GM13976 (cell line): ENCODE measurements at regions not wholly inside any gene's neighbourhood (a gene's known extent, or its start where the extent isn't known, plus 50 kb on each side); places are given as distances from the start of the nearest gene placed in this dataset.

Source experiments
- DNase-seq: peaks from one replicate; pipeline ENCODE4 v3.0.0; 2012; ENCODE audit warnings: low spot score
- in situ Hi-C: fragments of 300-500 bp; cut with MboI; formaldehyde crosslinking; loops from one replicate; pipeline ENCODE4 v1.12.0; 2022; ENCODE audit warnings: low sequenced_read_pairs, mixed read lengths, inconsistent platforms; ENCODE audit not compliant: unreplicated experiment
- TF ChIP-seq, protein P1 (sequence below): IDR thresholded peaks from 2 replicates; pipeline ENCODE4 v1.5.1; 2012; ENCODE audit warnings: borderline replicate concordance, mild to moderate bottlenecking; ENCODE audit not compliant: insufficient read depth; ENCODE audit errors: extremely low read depth, missing control alignments, control extremely low read depth

DNA sequence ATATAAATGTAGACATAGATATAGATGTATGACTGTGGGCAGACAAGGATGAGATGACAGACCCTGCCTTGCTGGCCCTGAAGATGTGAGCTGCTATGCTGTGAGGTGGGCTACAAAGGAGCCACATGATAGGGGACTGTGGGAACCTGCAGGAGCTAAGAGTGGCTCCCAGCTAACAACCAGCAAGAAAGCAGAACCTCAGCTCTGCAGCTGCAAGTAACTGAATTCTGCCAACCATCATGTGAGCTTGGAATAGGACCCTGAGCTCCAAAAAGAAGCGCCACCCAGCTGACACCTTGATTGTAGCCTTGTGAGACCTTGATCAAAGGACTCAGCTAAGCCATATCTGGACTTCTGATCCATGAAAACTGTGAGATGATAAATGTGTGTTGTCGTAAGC lies 123.3 kb upstream of the GRM7 start:
- in situ Hi-C loops, result no loop called here
- TF ChIP-seq, protein P1, sequence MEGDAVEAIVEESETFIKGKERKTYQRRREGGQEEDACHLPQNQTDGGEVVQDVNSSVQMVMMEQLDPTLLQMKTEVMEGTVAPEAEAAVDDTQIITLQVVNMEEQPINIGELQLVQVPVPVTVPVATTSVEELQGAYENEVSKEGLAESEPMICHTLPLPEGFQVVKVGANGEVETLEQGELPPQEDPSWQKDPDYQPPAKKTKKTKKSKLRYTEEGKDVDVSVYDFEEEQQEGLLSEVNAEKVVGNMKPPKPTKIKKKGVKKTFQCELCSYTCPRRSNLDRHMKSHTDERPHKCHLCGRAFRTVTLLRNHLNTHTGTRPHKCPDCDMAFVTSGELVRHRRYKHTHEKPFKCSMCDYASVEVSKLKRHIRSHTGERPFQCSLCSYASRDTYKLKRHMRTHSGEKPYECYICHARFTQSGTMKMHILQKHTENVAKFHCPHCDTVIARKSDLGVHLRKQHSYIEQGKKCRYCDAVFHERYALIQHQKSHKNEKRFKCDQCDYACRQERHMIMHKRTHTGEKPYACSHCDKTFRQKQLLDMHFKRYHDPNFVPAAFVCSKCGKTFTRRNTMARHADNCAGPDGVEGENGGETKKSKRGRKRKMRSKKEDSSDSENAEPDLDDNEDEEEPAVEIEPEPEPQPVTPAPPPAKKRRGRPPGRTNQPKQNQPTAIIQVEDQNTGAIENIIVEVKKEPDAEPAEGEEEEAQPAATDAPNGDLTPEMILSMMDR, result no peak
- DNase-seq, result no peak

DNA sequence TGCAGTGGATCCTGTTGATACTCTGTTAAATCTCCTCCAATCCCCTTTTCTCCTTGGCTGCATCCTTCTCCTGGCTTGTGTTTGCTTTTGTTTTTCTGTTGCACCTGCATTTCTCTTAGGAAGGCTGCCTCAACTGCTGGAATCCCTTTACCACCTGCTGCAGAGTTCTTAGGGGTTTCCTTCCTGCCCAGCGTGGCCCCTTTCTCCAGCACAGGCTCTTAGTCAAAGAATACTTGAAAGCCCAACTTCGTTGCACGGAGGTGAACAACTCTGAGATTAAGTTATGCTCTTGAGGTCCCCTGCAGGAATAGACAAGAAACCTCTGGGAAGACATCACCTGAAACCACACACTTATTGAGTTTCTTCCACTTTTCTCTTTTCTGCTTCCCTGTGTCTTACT lies 121.6 kb upstream of the GRM7 start:
- TF ChIP-seq, protein P1, result no peak
- in situ Hi-C loops, result no loop called here
- no peak for DNase-seq

DNA sequence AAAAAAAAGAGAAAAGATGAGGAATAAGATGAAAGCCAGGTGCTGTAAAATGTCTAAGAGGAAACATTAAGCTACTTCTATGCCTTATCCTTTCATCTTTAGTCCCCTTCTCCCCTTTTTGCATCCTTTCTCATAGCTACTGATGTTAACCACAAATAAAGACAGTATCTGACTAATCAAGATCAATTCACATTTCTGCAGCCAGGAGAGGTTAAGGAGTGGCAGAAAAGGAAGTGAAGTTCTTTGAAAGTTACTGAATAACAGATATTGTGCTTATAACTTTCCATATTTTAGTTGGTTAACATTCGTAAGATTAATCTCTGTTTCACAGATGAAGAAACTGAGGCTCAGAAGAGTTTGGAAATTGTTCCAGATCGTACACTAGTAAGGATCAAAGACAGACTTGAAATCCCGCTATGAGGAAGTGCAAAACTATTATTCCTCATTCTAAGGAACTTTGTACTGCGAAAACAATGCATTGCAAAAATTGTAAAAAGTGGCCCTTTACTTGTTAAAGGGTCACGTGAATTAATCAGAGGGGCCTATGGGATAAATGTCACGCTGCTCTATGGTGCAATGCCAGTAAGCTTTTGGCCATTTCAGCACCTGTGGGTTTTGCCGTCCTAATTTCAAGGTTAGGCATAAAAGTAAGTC lies 117.7 kb upstream of the GRM7 start:
- DNase-seq, result no peak
- TF ChIP-seq, protein P1, result no peak
- in situ Hi-C loops, result no loop called here

DNA sequence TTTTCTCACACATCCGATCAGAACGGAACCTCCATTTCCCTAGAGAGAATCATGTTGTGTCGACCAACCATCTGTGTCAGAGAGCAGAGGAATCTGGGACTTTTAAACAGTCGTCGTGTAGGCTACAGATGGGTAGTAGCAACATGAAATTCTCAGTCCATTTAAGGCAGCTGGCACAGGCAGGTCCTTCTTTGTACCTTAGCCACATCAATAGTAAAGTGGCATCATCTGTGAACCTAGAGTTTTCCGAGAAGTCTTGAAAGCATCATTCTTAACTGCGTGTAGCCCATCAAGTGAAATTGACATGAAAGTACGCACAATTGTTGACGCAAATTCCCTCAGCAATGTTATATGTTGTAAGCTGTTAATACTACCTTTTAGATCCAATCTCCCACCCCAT lies 114.5 kb upstream of the GRM7 start:
- TF ChIP-seq, protein P1, result no peak
- in situ Hi-C loops, result no loop called here
- no peak for DNase-seq

DNA sequence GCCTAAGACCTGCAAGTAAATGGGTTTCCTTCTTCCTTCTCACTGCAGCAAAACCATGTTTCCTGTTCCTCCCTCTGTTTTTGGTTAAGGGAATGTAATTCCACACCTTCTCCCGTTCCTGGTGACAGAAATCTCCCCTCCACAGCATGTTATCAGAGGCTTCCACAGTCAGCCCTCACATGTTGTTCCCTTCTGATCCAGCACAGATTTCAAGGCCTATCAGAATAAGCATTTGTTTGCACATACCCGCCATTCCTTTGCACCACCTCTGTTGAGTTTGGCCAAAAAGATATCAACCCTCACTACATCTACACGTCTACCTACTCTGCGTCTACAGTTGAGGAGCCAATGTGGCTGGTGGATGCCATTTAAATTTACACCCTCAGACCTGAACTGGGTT lies 113.9 kb upstream of the GRM7 start:
- no peak for DNase-seq
- TF ChIP-seq, protein P1, result no peak
- in situ Hi-C loops, result no loop called here

DNA sequence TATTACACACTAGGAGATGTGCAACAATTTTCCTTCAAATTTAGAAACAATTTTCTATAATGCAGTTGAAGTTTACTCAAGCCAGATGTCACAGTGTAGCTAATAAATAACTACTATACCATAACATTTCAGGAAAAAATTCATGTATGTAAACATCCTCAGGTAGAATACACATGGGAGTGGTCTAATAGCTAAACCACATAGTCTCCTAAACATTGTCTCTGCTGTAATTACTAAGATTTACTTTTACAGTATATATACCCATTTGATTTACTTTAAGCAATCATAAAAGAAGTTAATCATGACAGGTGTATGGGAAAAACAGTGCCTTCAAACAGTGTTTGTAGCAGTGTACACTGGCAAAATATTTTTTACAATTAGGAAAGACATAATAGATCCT lies 110.1 kb upstream of the GRM7 start:
- no peak for DNase-seq
- TF ChIP-seq, protein P1, result no peak
- in situ Hi-C loops, result no loop called here
